CD4-positive, alpha-beta T cell treated with Interferon alpha-2 for 1 hour (primary cell): ENCODE measurements at regions not wholly inside any gene's neighbourhood (a gene's known extent, or its start where the extent isn't known, plus 50 kb on each side); places are given as distances from the start of the nearest gene placed in this dataset.

Source experiments
- DNase-seq, 2 donors: peaks; one replicate each; pipeline ENCODE4 v3.0.0-alpha.2; 2020 to 2022

GRCh38 chr3:87390821-87391220 lies 114.4 kb upstream of the POU1F1 start:
- no peak for DNase-seq

- no peak for DNase-seq
Measured at GRCh38 chr3:87390353-87390752, 114.0 kb upstream of the POU1F1 start.

- no peak for DNase-seq
Measured at GRCh38 chr3:87375231-87375682, 98.9 kb upstream of the POU1F1 start.

- no peak for DNase-seq
Measured at GRCh38 chr3:87370007-87370406, 93.6 kb upstream of the POU1F1 start.

DNA sequence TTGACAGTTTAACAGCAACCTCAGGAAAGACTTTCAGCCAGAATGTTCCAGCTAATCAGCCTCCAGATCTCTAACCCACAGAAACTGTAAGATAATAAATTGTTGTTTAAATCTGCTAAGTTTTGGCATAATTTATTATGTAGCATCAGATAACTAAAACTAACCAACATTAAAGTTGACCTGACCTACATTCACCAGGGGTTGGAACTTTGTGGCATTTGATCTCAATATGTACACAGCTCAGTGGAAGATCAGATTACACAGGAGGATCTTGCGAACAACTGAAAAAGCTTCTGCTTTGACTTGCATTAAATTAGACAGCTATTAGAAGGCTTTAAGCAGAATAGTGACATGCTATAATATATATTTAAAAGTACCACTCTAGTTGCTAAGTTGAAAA lies 91.4 kb upstream of the POU1F1 start:
- DNase-seq: no peak

GRCh38 chr3:87363721-87364120 lies 87.3 kb upstream of the POU1F1 start:
- no peak for DNase-seq

DNA sequence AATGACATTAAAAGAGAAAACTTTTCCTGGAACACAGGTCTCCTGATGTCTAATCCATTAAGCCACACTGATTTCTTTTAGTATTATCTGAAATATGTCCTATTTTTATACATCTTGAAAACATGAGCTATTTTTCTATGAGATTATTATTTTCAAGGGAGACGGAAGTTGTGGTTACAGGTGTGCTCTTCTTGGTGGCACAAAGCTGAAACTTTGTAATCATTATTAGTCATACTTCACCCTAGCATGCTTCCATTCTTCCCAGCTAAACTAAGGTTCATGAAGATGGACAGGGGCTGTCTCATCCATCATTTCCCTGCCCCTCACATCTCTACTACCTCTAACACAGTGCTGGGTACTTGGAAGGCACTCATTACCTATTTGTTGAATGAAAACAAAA lies 85.6 kb upstream of the POU1F1 start:
- DNase-seq: no peak

GRCh38 chr3:87361271-87361670 lies 84.9 kb upstream of the POU1F1 start:
- DNase-seq: no peak

DNA sequence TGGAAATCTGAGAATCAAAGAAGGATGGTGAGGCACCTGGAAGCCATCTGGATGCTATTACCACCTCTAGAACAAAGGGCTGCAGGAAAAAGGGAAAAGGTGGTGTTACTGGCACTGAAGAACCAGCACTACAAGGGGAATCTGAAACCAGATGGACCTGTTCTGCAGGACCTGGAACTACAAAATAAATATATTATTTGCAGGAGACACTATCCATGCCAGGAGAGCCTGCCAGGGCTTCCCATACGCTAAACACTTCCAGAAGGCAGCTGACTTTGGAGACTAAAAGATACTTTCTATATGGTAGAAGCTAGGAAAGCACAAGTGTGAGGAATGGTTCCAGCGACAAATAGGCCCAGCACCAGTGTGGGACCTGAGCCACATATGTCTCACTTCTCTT lies 83.4 kb upstream of the POU1F1 start:
- DNase-seq: no peak

- DNase-seq: no peak
Measured at GRCh38 chr3:87359025-87359424, 82.6 kb upstream of the POU1F1 start.

DNA sequence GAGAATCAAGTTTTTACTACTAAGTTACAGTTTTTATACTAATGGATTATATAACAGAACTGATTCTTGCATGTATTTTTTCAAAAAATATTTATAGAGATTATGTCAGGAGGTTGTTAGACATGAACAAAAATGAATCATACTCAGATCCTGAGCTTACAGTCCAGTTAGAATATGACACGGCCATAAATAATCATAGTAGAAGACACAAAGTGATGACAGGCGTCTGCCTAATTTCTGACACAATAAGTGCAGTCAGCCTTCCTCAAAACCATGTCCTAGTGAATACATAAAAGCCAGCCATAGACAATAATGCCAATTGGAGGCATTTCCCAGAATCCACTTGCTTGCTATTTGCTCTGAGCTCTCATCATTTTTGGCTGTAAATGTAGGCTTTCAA lies 81.7 kb upstream of the POU1F1 start:
- no peak for DNase-seq

GRCh38 chr3:87354398-87354797 lies 78.0 kb upstream of the POU1F1 start:
- DNase-seq: no peak

GRCh38 chr3:87351937-87352336 lies 75.6 kb upstream of the POU1F1 start:
- DNase-seq: no peak

DNA sequence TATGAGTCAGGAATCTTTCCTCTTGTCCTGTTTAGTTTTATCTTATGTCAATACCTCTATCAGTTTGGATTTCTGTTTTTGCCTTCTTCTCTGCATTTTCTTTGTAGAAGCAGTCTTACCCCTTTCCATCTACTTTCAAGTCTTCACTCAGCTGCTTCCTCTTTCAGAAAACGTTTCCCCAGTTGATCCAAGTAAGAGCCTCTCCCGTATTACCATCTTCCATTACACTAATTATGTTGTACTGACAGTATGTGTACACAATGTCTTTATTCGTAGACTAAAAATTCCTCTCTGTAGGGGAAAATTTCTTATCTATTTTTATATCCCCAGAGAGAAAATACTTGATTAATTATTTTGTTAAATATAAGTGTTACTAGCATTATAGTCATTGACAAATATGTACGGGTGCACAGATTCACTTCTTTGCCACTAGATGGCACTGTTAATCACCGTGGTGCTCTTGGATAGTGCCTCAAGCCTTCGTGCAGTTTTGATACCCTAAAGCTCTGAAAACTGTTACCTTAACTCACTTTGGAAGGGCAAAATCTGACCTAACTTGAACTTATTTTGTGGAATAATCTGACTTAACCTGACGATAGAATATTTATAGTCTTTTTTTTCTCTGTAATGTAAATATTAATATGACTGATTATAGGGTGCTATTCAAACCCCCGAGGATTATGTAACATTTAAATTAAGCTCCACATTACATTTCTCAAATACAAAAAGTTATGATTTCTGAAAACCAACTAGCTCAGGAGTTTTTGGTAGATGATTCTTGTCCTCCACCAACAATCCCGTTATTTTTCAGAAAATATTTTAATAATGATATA lies 74.2 kb upstream of the POU1F1 start:
- DNase-seq: peak; percentile 8 to 61

- DNase-seq: no peak
Measured at GRCh38 chr3:87349833-87350232, 73.4 kb upstream of the POU1F1 start.

DNA sequence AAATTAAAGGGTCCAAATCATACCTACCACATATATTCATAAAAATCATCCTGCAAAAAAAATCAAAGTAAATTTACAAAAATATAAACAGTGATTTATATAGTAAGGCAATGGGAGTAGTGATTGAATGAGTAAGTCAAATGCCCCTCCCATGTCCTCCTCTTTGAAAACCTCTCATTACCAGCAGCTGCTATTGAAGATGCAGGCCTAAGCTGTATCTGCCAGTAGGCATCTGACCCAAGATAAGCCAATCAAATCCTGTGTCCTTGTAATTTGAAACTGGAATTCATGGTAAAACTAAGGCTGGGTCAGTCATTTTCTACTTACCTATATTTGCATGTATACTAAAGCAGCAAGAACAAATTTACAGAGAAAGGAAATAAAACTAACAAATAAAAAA lies 60.4 kb upstream of the POU1F1 start:
- DNase-seq: no peak

GRCh38 chr3:87335931-87336330 lies 59.5 kb upstream of the POU1F1 start:
- no peak for DNase-seq

- no peak for DNase-seq
Measured at GRCh38 chr3:87333393-87333892, 57.1 kb upstream of the POU1F1 start.

GRCh38 chr3:87332789-87333188 lies 56.4 kb upstream of the POU1F1 start:
- DNase-seq: no peak

DNA sequence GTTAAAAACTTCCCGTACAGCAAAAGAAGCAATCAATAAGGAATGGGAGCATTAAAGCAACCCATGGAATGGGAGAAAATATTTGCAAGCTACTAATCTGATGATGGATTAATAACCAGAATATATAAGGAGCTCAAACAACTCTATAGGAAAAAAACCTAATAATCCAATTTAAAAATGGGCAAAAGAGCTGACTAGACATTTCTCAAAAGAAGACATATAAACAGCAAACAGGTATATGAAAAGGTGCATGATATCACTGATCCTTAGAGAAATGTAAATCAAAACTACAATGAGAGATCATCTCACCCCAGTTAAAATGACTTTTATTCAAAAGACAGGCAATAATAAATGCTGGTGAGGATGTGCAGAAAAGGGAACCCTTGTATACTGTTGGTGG lies 52.7 kb upstream of the POU1F1 start:
- DNase-seq: no peak
